ENCODE measurements at regions not wholly inside any gene's neighbourhood (a gene's known extent, or its start where the extent isn't known, plus 50 kb on each side); places are given as distances from the start of the nearest gene placed in this dataset.
"Not testable (repeated sequence)": the region's sequence is repeated elsewhere in the genome, so short reads cannot be mapped to it uniquely, and the experiment has no call there.

- TF ChIP-seq CTCF (IDR thresholded peaks at IDR 0.05) (no peak), POLR2A (IDR thresholded peaks at IDR 0.05; ENCODE audit: low read depth) (no peak), EP300 (IDR thresholded peaks at IDR 0.05) (no peak), POLR2AphosphoS5 (IDR thresholded peaks at IDR 0.05) (no peak)
- Histone ChIP-seq H3K27ac (replicated peaks in 1 of 4) (peak overlapping the region in 1 of 4 donors; percentile 2), H3K4me3 (no peak overlapping the region), H3K4me1 (no peaks in the 10 kb centered on the region), H3K9me3 (no peaks in the 10 kb centered on the region), H3K27me3 (no peaks in the 10 kb centered on the region), H3K36me3 (no peaks in the 10 kb centered on the region)
- no peak for DNase-seq (ENCODE audit: extremely low spot score)
- intact Hi-C loops (cut with DNase I), result no loop called here
- 54% methylated on average over 4 of the region's 4 CpGs for WGBS
Measured at GRCh38 chr3:104359546-104359945, 1007.2 kb upstream of the ALCAM start.

DNA sequence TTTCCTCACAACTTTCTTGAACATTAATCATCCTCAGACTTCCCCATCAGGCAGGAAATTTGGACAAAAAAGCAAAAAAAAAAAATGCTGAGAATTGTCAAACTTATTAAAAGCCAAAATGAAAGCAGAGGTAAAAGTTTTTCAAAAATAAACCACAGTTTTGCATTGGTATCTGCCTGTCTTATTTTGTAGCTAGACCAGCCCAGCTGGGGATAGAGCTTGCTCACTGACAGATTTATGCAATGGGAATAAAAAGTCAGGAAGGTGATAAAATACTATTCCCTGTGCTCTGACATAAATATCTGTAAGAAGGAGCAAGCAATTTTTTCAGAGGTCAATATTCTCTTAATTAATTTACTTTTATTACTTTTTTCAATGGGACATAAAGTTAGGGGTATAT lies 1006.7 kb upstream of the ALCAM start:
- no peak overlapping the region for H3K27ac ChIP-seq (replicated peaks in 1 of 4)
- DNase-seq (ENCODE audit: extremely low spot score), result no peak
- intact Hi-C loops (cut with DNase I), result no loop called here

GRCh38 chr3:104361748-104362147 lies 1005.0 kb upstream of the ALCAM start:
- H3K9me3 ChIP-seq; H3K4me3 ChIP-seq; intact Hi-C loops (cut with DNase I); H3K27ac ChIP-seq (replicated peaks in 1 of 4); H3K36me3 ChIP-seq; DNase-seq (ENCODE audit: extremely low spot score); H3K27me3 ChIP-seq; H3K4me1 ChIP-seq: not testable (repeated sequence)
- 96% methylated on average over 8 of the region's 8 CpGs for WGBS

More for the DNA sequence above, 1006.7 kb upstream of the ALCAM start:
- no peaks in the 10 kb centered on the region for H3K36me3 ChIP-seq
- no peak for TF ChIP-seq EP300 (IDR thresholded peaks at IDR 0.05)
- no peak for TF ChIP-seq POLR2A (IDR thresholded peaks at IDR 0.05; ENCODE audit: low read depth)
- no peak for TF ChIP-seq CTCF (IDR thresholded peaks at IDR 0.05)
- no peak for TF ChIP-seq POLR2AphosphoS5 (IDR thresholded peaks at IDR 0.05)
- no peak overlapping the region for H3K4me3 ChIP-seq
- H3K27me3 ChIP-seq, result no peaks in the 10 kb centered on the region
- H3K9me3 ChIP-seq, result no peaks in the 10 kb centered on the region
- no peaks in the 10 kb centered on the region for H3K4me1 ChIP-seq

GRCh38 chr3:104362319-104362718 lies 1004.4 kb upstream of the ALCAM start:
- Histone ChIP-seq H3K9me3 (no peaks in the 10 kb centered on the region), H3K4me1 (no peaks in the 10 kb centered on the region), H3K27ac (replicated peaks in 1 of 4) (no peak overlapping the region), H3K27me3 (no peaks in the 10 kb centered on the region), H3K4me3 (no peak overlapping the region), H3K36me3 (no peaks in the 10 kb centered on the region)
- DNase-seq (ENCODE audit: extremely low spot score), result no peak
- WGBS, result 80% methylated on average over 6 of the region's 6 CpGs
- intact Hi-C loops (cut with DNase I), result no loop called here
- TF ChIP-seq POLR2A (IDR thresholded peaks at IDR 0.05; ENCODE audit: low read depth) (no peak), EP300 (IDR thresholded peaks at IDR 0.05) (no peak)

- H3K36me3 ChIP-seq, result no peaks in the 10 kb centered on the region
- intact Hi-C loops (cut with DNase I), result no loop called here
- TF ChIP-seq POLR2AphosphoS5 (IDR thresholded peaks at IDR 0.05), result no peak
- TF ChIP-seq CTCF (IDR thresholded peaks at IDR 0.05), result no peak
- TF ChIP-seq EP300 (IDR thresholded peaks at IDR 0.05), result no peak
- no peak for TF ChIP-seq POLR2A (IDR thresholded peaks at IDR 0.05; ENCODE audit: low read depth)
- 43% methylated on average over 3 of the region's 3 CpGs for WGBS
- no peaks in the 10 kb centered on the region for H3K4me1 ChIP-seq
- DNase-seq (ENCODE audit: extremely low spot score), result no peak
- no peaks in the 10 kb centered on the region for H3K27me3 ChIP-seq
- H3K27ac ChIP-seq (replicated peaks in 1 of 4), result no peak overlapping the region
- H3K4me3 ChIP-seq, result no peak overlapping the region
- H3K9me3 ChIP-seq, result no peaks in the 10 kb centered on the region
Measured at GRCh38 chr3:104367000-104367399, 999.7 kb upstream of the ALCAM start.

DNA sequence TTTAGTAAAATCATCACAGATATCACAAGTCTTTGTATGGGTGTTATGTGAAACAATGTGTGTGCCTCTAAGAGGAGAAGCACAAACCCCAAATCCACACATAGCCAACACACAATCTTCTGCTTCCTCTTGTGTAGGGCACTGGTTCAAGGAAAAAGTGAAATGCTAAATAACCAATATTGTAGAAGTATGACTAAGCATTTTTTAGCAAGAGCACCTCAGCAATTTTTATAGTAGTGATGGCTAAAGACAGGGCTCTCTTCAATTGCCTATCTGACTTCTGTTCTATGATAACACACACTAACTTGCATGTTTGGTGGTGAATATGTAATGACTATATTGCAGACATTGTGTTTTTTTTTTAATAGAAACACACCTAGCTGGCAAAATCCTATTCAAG lies 997.9 kb upstream of the ALCAM start:
- Histone ChIP-seq H3K27me3 (no peaks in the 10 kb centered on the region), H3K27ac (replicated peaks in 1 of 4) (no peak overlapping the region), H3K9me3 (no peaks in the 10 kb centered on the region), H3K36me3 (no peaks in the 10 kb centered on the region), H3K4me3 (no peak overlapping the region), H3K4me1 (no peaks in the 10 kb centered on the region)
- TF ChIP-seq POLR2AphosphoS5 (IDR thresholded peaks at IDR 0.05) (no peak), CTCF (IDR thresholded peaks at IDR 0.05) (no peak), EP300 (IDR thresholded peaks at IDR 0.05) (no peak), POLR2A (IDR thresholded peaks at IDR 0.05; ENCODE audit: low read depth) (no peak)
- intact Hi-C loops (cut with DNase I), result no loop called here
- DNase-seq (ENCODE audit: extremely low spot score), result no peak
